OCI-LY7 (cell line): ENCODE measurements at regions not wholly inside any gene's neighbourhood (a gene's known extent, or its start where the extent isn't known, plus 50 kb on each side); places are given as distances from the start of the nearest gene placed in this dataset.

ENCODE experiments used
- BruUV-seq: library from RNA; stranded (reverse); fragments of 400-500 nt; replicated peaks from 2 replicates; lab custom pipeline; 2021; lab: Mats Ljungman, UMichigan
- CTCF ChIA-PET: fragments of 300-600 bp; sonication (Branson Sonifier 250); formaldehyde crosslinking; loops from one replicate; lab custom pipeline; 2022; ENCODE audit warnings: antibody characterized with exemption; ENCODE audit not compliant: unreplicated experiment; lab: Charles Lee
- POLR2A ChIA-PET: fragments of 300-600 bp; sonication (Branson Sonifier 250); formaldehyde crosslinking; loops from one replicate; lab custom pipeline; 2022; ENCODE audit warnings: antibody characterized with exemption; lab: Charles Lee
- DNase-seq: peaks from one replicate; pipeline ENCODE4 v3.0.0-alpha.2; 2015; ENCODE audit warnings: low spot score
- H2AFZ ChIP-seq: fragments of 200-600 bp; sonication (generic), shearing (Covaris generic); 2 replicates; pipeline ENCODE4 v1.6.1; 2014; ENCODE audit warnings: mild to moderate bottlenecking, antibody characterized with exemption, low read length, moderate library complexity
- H3K27ac ChIP-seq: fragments of 200-600 bp; sonication (generic); 2 replicates; pipeline ENCODE4 v1.5.1; 2014; ENCODE audit warnings: mixed run types, low read depth, mild to moderate bottlenecking, moderate library complexity, low read length, inconsistent platforms; ENCODE audit not compliant: poor library complexity, severe bottlenecking
- H3K36me3 ChIP-seq: fragments of 200-600 bp; sonication (generic); 2 replicates; pipeline ENCODE4 v1.6.1; 2014; ENCODE audit warnings: mild to moderate bottlenecking, antibody characterized with exemption, low read length, moderate library complexity, mixed read lengths; ENCODE audit not compliant: insufficient read depth
- H3K4me1 ChIP-seq: fragments of 200-600 bp; sonication (generic); 2 replicates; pipeline ENCODE4 v1.5.1; 2014; ENCODE audit warnings: mild to moderate bottlenecking, low read length; ENCODE audit not compliant: insufficient read depth, poor library complexity, severe bottlenecking
- H3K4me2 ChIP-seq: fragments of 200-600 bp; sonication (generic); 2 replicates; pipeline ENCODE4 v1.6.1; 2014; ENCODE audit warnings: mild to moderate bottlenecking, low read length
- H3K4me3 ChIP-seq: fragments of 200-600 bp; sonication (generic); 2 replicates; pipeline ENCODE4 v1.5.1; 2014; ENCODE audit warnings: mild to moderate bottlenecking, low read depth, low read length; ENCODE audit not compliant: poor library complexity, severe bottlenecking
- H3K79me2 ChIP-seq: fragments of 200-600 bp; sonication (generic); 2 replicates; pipeline ENCODE4 v1.6.1; 2016; ENCODE audit warnings: low read depth, mild to moderate bottlenecking, low read length, moderate library complexity, mixed read lengths; ENCODE audit not compliant: insufficient read depth
- H3K9me2 ChIP-seq: fragments of 200-600 bp; sonication (generic); 2 replicates; pipeline ENCODE4 v1.6.1; 2016; ENCODE audit warnings: mild to moderate bottlenecking, low read length, mixed read lengths; ENCODE audit not compliant: insufficient read depth
- H3K9me3 ChIP-seq: fragments of 200-600 bp; sonication (generic); 2 replicates; pipeline ENCODE4 v1.6.1; 2014; ENCODE audit warnings: mild to moderate bottlenecking, mixed run types, low read length, mixed read lengths
- H4K20me1 ChIP-seq: fragments of 200-600 bp; sonication (generic); 2 replicates; pipeline ENCODE4 v1.6.1; 2014; ENCODE audit warnings: mild to moderate bottlenecking, antibody characterized with exemption, low read length, moderate library complexity, mixed read lengths; ENCODE audit not compliant: insufficient read depth
- EZH2phosphoT487 ChIP-seq: fragments of 200-600 bp; sonication (generic); IDR thresholded peaks from 2 replicates; pipeline ENCODE4 v1.6.1; 2018; ENCODE audit warnings: low read depth, borderline replicate concordance, mild to moderate bottlenecking, mixed run types, antibody characterized with exemption, low read length, moderate library complexity, mixed read lengths
- intact Hi-C: fragments of 100-400 bp; cut with micrococcal nuclease; formaldehyde crosslinking; loops from one replicate; pipeline ENCODE4 v1.10.0; 2022; ENCODE audit not compliant: unreplicated experiment
- TF ChIP-seq, protein P1 (sequence below): fragments of 200-600 bp; sonication (generic); conservative IDR thresholded peaks from 2 replicates; pipeline ENCODE4 v1.5.1; 2014; ENCODE audit warnings: mild to moderate bottlenecking, antibody characterized with exemption, low read length, moderate library complexity, mixed read lengths

DNA sequence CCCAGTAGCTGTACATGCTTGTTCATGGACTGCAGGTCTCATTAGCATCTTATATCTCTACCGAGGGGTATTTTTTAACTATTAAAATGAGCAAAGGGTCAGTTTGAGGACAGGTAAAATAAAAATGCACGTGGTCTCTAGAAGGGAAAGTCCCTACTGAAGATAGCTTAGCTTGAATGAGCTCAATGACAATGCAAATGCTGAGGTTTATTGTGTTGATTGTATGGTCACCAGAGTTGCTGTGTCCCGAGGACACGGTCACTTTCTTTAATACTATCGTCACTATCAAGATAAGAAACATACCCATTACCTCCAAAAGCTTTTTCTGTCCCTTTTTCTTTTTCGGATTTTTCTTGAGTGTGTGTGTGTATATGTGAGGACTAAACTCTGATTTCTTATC, 250.5 kb upstream of the PRKX start:
- POLR2A ChIA-PET = no interaction called here
- H3K4me2 ChIP-seq = no peak overlapping the region
- no peaks in the 10 kb centered on the region for H3K9me3 ChIP-seq
- no peaks in the 10 kb centered on the region for H3K9me2 ChIP-seq
- H4K20me1 ChIP-seq = no peaks in the 10 kb centered on the region
- BruUV-seq = no TSS peak
- H3K36me3 ChIP-seq = no peaks in the 10 kb centered on the region
- TF ChIP-seq, protein P1, sequence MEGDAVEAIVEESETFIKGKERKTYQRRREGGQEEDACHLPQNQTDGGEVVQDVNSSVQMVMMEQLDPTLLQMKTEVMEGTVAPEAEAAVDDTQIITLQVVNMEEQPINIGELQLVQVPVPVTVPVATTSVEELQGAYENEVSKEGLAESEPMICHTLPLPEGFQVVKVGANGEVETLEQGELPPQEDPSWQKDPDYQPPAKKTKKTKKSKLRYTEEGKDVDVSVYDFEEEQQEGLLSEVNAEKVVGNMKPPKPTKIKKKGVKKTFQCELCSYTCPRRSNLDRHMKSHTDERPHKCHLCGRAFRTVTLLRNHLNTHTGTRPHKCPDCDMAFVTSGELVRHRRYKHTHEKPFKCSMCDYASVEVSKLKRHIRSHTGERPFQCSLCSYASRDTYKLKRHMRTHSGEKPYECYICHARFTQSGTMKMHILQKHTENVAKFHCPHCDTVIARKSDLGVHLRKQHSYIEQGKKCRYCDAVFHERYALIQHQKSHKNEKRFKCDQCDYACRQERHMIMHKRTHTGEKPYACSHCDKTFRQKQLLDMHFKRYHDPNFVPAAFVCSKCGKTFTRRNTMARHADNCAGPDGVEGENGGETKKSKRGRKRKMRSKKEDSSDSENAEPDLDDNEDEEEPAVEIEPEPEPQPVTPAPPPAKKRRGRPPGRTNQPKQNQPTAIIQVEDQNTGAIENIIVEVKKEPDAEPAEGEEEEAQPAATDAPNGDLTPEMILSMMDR = no peak
- no peak for TF ChIP-seq EZH2phosphoT487
- H3K79me2 ChIP-seq = no peaks in the 10 kb centered on the region
- H3K4me1 ChIP-seq = no peaks in the 10 kb centered on the region
- H3K27ac ChIP-seq = no peak overlapping the region
- no peak overlapping the region for H3K4me3 ChIP-seq
- CTCF ChIA-PET = no interaction called here
- H2AFZ ChIP-seq = no peak overlapping the region
- DNase-seq = no peak
- intact Hi-C loops = no loop called here

DNA sequence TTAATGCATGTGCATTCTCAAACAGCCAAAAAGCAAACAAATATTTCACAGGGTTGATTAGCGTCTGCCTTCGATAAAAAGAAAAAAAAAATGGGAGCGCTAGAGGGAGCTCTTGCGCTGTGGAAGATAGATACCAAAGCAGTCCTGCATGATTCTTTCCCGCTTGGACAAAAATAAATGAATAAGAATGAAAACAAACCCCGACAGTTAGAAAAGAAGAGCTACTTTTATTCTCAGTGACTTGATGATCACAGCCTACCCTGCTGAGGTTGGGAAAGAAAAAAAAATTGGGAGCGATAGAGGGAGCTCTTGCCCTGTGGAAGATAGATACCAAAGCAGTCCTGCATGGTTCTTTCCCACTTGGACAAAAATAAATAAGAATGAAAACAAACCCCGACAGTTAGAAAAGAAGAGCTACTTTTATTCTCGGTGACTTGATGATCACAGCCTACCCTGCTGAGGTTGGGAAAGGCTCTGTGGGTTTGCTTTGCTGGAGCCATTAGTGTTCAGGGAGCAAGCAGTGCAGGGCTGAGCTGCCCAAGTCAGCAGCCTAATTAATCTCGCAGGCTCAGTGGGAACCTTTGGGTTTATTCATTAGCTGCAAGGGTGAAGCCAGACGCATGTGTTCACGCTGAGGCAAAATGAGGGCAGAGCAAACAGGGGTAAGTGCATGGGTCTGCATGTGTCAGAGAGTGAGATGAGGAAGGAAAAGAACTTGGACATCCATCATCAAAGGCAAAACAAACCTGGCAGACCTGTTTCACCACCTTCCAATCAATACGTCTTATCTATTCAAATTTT, 249.3 kb upstream of the PRKX start:
- Histone ChIP-seq H3K4me3 (no peak overlapping the region), H4K20me1 (no peaks in the 10 kb centered on the region), H2AFZ (peak overlapping the region; percentile 25; the same call in 1 of the 2 replicates), H3K79me2 (no peaks in the 10 kb centered on the region), H3K4me1 (no peaks in the 10 kb centered on the region), H3K9me3 (no peaks in the 10 kb centered on the region), H3K9me2 (no peaks in the 10 kb centered on the region), H3K27ac (no peak overlapping the region), H3K36me3 (no peaks in the 10 kb centered on the region), H3K4me2 (peak overlapping the region; percentile 29)
- intact Hi-C loops = no loop called here
- no TSS peak for BruUV-seq
- CTCF ChIA-PET = no interaction called here
- peak; percentile 25 for DNase-seq
- TF ChIP-seq, protein P1 = peak; percentile 83
- TF ChIP-seq EZH2phosphoT487 = no peak
- POLR2A ChIA-PET = interaction anchor here (0.5 to 0.7 kb wide), 2 partner anchors 20 to 614 kb away, joined by 3 to 4 read pairs; no protein-coding TSS in a partner anchor

DNA sequence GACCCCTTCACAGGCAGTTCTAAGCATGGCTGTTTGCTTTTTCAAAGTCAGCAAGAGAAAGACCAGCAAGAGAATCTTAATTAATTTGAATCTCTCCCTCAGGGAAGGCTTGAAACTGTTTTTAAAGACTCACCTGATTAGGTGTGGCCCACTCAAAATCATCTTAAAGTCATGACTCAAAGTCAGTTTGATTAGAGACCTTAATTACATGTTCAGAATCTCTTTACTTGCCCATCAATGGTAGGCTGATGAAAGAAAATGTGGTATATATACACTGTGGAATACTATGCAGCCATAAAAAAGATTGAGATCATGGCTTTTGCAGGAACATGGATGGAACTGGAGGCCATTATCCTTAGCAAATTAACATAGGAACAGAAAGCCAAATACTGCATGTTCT, 247.5 kb upstream of the PRKX start:
- Histone ChIP-seq H3K79me2 (no peaks in the 10 kb centered on the region), H3K9me2 (no peaks in the 10 kb centered on the region), H3K4me3 (no peak overlapping the region), H3K9me3 (no peaks in the 10 kb centered on the region), H2AFZ (no peak overlapping the region), H4K20me1 (no peaks in the 10 kb centered on the region), H3K4me1 (no peaks in the 10 kb centered on the region), H3K4me2 (no peak overlapping the region), H3K36me3 (no peaks in the 10 kb centered on the region), H3K27ac (no peak overlapping the region)
- CTCF ChIA-PET = no interaction called here
- BruUV-seq = no TSS peak
- intact Hi-C loops = no loop called here
- TF ChIP-seq EZH2phosphoT487 = no peak
- TF ChIP-seq, protein P1 = no peak
- POLR2A ChIA-PET = no interaction called here
- no peak for DNase-seq
